ENCODE measurements at regions not wholly inside any gene's neighbourhood (a gene's known extent, or its start where the extent isn't known, plus 50 kb on each side); places are given as distances from the start of the nearest gene placed in this dataset.

GRCh38 chr14:49984424-49984823 is 91.5 kb downstream of the ARF6 start:
- TF ChIP-seq POLR2AphosphoS5 (IDR thresholded peaks at IDR 0.05; ENCODE audit: low read depth) (no peak), GABPA (IDR thresholded peaks at IDR 0.05; ENCODE audit: low read depth) (no peak)
- TF ChIP-seq, protein P1, sequence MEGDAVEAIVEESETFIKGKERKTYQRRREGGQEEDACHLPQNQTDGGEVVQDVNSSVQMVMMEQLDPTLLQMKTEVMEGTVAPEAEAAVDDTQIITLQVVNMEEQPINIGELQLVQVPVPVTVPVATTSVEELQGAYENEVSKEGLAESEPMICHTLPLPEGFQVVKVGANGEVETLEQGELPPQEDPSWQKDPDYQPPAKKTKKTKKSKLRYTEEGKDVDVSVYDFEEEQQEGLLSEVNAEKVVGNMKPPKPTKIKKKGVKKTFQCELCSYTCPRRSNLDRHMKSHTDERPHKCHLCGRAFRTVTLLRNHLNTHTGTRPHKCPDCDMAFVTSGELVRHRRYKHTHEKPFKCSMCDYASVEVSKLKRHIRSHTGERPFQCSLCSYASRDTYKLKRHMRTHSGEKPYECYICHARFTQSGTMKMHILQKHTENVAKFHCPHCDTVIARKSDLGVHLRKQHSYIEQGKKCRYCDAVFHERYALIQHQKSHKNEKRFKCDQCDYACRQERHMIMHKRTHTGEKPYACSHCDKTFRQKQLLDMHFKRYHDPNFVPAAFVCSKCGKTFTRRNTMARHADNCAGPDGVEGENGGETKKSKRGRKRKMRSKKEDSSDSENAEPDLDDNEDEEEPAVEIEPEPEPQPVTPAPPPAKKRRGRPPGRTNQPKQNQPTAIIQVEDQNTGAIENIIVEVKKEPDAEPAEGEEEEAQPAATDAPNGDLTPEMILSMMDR (IDR thresholded peaks at IDR 0.05; ENCODE audit: insufficient read depth, low read length) = no peak
